H1 (cell line): ENCODE measurements at regions not wholly inside any gene's neighbourhood (a gene's known extent, or its start where the extent isn't known, plus 50 kb on each side); places are given as distances from the start of the nearest gene placed in this dataset.

Experiments used
- CTCF ChIA-PET: fragments of 300-600 bp; sonication (Branson Sonifier 250); formaldehyde crosslinking; loops from one replicate; lab custom pipeline; 2021; ENCODE audit not compliant: partially characterized antibody; lab: Charles Lee
- POLR2A ChIA-PET: fragments of 300-600 bp; sonication (Branson Sonifier 250); formaldehyde crosslinking; loops from one replicate; lab custom pipeline; 2021; ENCODE audit warnings: inconsistent platforms; ENCODE audit not compliant: partially characterized antibody; lab: Charles Lee
- DNase-seq, 2 experiments: peaks; one replicate each; pipeline versions ENCODE4 v3.0.0 to v3.0.0-alpha.2; 2010 to 2022; ENCODE audit warnings: low spot score in 2 of 2, low read depth in 1 of 2, mixed read lengths in 1 of 2
- FAIRE-seq: peaks from 2 replicates; lab custom pipeline; 2011; peaks lifted over from hg19 to GRCh38; lab: Jason Lieb, UNC
- H2AFZ ChIP-seq: 2 replicates; pipeline ENCODE4 v1.8.1; 2012; ENCODE audit warnings: low read length, inconsistent platforms
- H2AK5ac ChIP-seq: 2 replicates; pipeline ENCODE4 v1.6.1; 2013; ENCODE audit warnings: low read depth, low read length
- H2BK120ac ChIP-seq: replicated peaks from 2 replicates; pipeline ENCODE3; 2013; ENCODE audit warnings: low read depth, low read length, inconsistent platforms
- H2BK12ac ChIP-seq: 2 replicates; pipeline ENCODE4 v1.6.1; 2013; ENCODE audit warnings: low read depth, low read length
- H2BK15ac ChIP-seq: 2 replicates; pipeline ENCODE4 v1.6.1; 2013; ENCODE audit warnings: low read length
- H2BK20ac ChIP-seq: 2 replicates; pipeline ENCODE4 v1.6.1; 2013; ENCODE audit warnings: low read length
- H2BK5ac ChIP-seq: 2 replicates; pipeline ENCODE4 v1.6.1; 2013; ENCODE audit warnings: low read depth, low read length
- H3K14ac ChIP-seq: 2 replicates; pipeline ENCODE4 v1.6.1; 2013; ENCODE audit warnings: inconsistent platforms; ENCODE audit not compliant: insufficient read length
- H3K18ac ChIP-seq: 2 replicates; pipeline ENCODE4 v1.6.1; 2013; ENCODE audit warnings: low read length; ENCODE audit errors: extremely low read depth
- H3K23ac ChIP-seq: 2 replicates; pipeline ENCODE4 v1.6.1; 2013; ENCODE audit warnings: inconsistent platforms; ENCODE audit not compliant: insufficient read length
- H3K23me2 ChIP-seq: 2 replicates; pipeline ENCODE4 v1.6.1; 2013; ENCODE audit warnings: low read depth, low read length
- H3K27ac ChIP-seq: 2 replicates; pipeline ENCODE4 v1.6.1; 2011; ENCODE audit warnings: low read depth, low read length, inconsistent platforms
- H3K27me3 ChIP-seq, 4 experiments: replicated peaks in 1 of 4; 1 replicate in 1 of 4; 2 replicates in 3 of 4; pipeline versions ENCODE4 v1.6.1 to v1.8.1; 2011 to 2013; ENCODE audit warnings: low read length in 3 of 4, mild to moderate bottlenecking in 3 of 4, inconsistent platforms in 2 of 4, mixed read lengths in 2 of 4, moderate library complexity in 1 of 4; ENCODE audit not compliant: control insufficient read depth in 3 of 4, insufficient read depth in 3 of 4; ENCODE audit errors: extremely low read depth in 1 of 4
- H3K36me3 ChIP-seq, 4 experiments: 2 replicates each; pipeline versions ENCODE4 v1.6.1 to v1.8.1; 2011 to 2013; ENCODE audit warnings: mild to moderate bottlenecking in 4 of 4, low read length in 3 of 4, moderate library complexity in 2 of 4, control low read depth in 1 of 4, inconsistent platforms in 1 of 4; ENCODE audit not compliant: insufficient read depth in 4 of 4, control insufficient read depth in 2 of 4
- H3K4ac ChIP-seq: replicated peaks from 2 replicates; pipeline ENCODE3; 2013; ENCODE audit warnings: low read length, low read depth, mixed read lengths, inconsistent platforms; ENCODE audit not compliant: insufficient read length
- H3K4me1 ChIP-seq, 4 experiments: replicated peaks in 1 of 4; 1 replicate in 1 of 4; 2 replicates in 3 of 4; pipeline versions ENCODE4 v1.6.1 to v1.8.1; 2011 to 2013; ENCODE audit warnings: low read length in 3 of 4, inconsistent platforms in 2 of 4, mixed read lengths in 1 of 4; ENCODE audit not compliant: insufficient read depth in 4 of 4, control insufficient read depth in 3 of 4
- H3K4me2 ChIP-seq, 2 experiments: 2 replicates each; pipeline versions ENCODE4 v1.6.1 to v1.8.1; 2011 to 2013; ENCODE audit warnings: low read depth in 2 of 2, low read length in 2 of 2, control low read depth in 1 of 2, inconsistent platforms in 1 of 2, mild to moderate bottlenecking in 1 of 2; ENCODE audit not compliant: insufficient read depth in 1 of 2
- H3K4me3 ChIP-seq, 4 experiments: fragments of 200-600, 300-600 bp in 1 of 4; sonication (generic), shearing (Covaris generic), sonication (Bioruptor Twin) in 1 of 4; 2 replicates each; pipeline versions ENCODE4 v1.5.1 to v1.8.1; 2011 to 2016; ENCODE audit warnings: low read length in 4 of 4, low read depth in 3 of 4, control low read depth in 2 of 4, inconsistent platforms in 2 of 4, mild to moderate bottlenecking in 2 of 4, mixed read lengths in 1 of 4, moderate library complexity in 1 of 4; ENCODE audit not compliant: insufficient read depth in 2 of 4; ENCODE audit errors: extremely low read depth in 1 of 4
- H3K56ac ChIP-seq: replicated peaks from 2 replicates; pipeline ENCODE3; 2013; ENCODE audit warnings: low read depth, mild to moderate bottlenecking, mixed read lengths, low read length, inconsistent platforms; ENCODE audit not compliant: insufficient read length
- H3K79me1 ChIP-seq: 2 replicates; pipeline ENCODE4 v1.6.1; 2013; ENCODE audit warnings: low read depth, low read length, control low read depth
- H3K79me2 ChIP-seq, 2 experiments: 2 replicates each; pipeline versions ENCODE4 v1.6.1 to v1.8.1; 2012 to 2013; ENCODE audit warnings: low read length in 2 of 2, mild to moderate bottlenecking in 2 of 2, inconsistent platforms in 1 of 2; ENCODE audit not compliant: insufficient read depth in 2 of 2, control insufficient read depth in 1 of 2
- H3K9ac ChIP-seq, 4 experiments: replicated peaks in 1 of 4; 1 replicate in 1 of 4; 2 replicates in 3 of 4; pipeline versions ENCODE4 v1.6.1 to v1.8.1; 2011 to 2013; ENCODE audit warnings: low read depth in 3 of 4, low read length in 3 of 4, control low read depth in 2 of 4, mild to moderate bottlenecking in 2 of 4, moderate library complexity in 2 of 4, inconsistent platforms in 1 of 4; ENCODE audit errors: extremely low read depth in 1 of 4
- H3K9me3 ChIP-seq, 2 experiments: 2 replicates each; pipeline versions ENCODE4 v1.6.1 to v1.8.1; 2012 to 2013; ENCODE audit warnings: mild to moderate bottlenecking in 2 of 2, moderate library complexity in 2 of 2, control low read depth in 1 of 2, inconsistent platforms in 1 of 2, low read depth in 1 of 2, low read length in 1 of 2, mixed read lengths in 1 of 2; ENCODE audit not compliant: insufficient read depth in 2 of 2
- H4K20me1 ChIP-seq, 2 experiments: replicated peaks in 1 of 2; 2 replicates each; pipeline versions ENCODE3 to v1.8.1; 2011 to 2013; ENCODE audit warnings: inconsistent platforms in 2 of 2, low read length in 2 of 2, mild to moderate bottlenecking in 1 of 2; ENCODE audit not compliant: insufficient read depth in 2 of 2, control insufficient read depth in 1 of 2
- H4K5ac ChIP-seq: 2 replicates; pipeline ENCODE4 v1.6.1; 2013; ENCODE audit warnings: low read length, low read depth, mixed read lengths, inconsistent platforms; ENCODE audit not compliant: insufficient read length
- H4K8ac ChIP-seq: 2 replicates; pipeline ENCODE4 v1.8.0; 2013; ENCODE audit warnings: mild to moderate bottlenecking, moderate library complexity, low read length, inconsistent platforms; ENCODE audit not compliant: insufficient read depth; ENCODE audit errors: extremely low read depth
- H4K91ac ChIP-seq: replicated peaks from 2 replicates; pipeline ENCODE3; 2013; ENCODE audit warnings: low read length, mixed read lengths, inconsistent platforms; ENCODE audit not compliant: insufficient read length
- ATF3 ChIP-seq: IDR thresholded peaks from 2 replicates; pipeline ENCODE4 v1.6.1; 2011; ENCODE audit warnings: low read depth, mild to moderate bottlenecking, low read length; ENCODE audit not compliant: insufficient read depth
- CBX8 ChIP-seq: fragments of 300-800, 300-1000 bp; sonication (generic); IDR thresholded peaks from 2 replicates; pipeline ENCODE4 v1.7.1; 2016; ENCODE audit warnings: low read depth, low read length, borderline replicate concordance
- CEBPB ChIP-seq: IDR thresholded peaks from 2 replicates; pipeline ENCODE4 v1.6.1; 2012; ENCODE audit warnings: low read depth, low read length
- EZH2 ChIP-seq: fragments of 200-600 bp; sonication (generic); IDR thresholded peaks from 2 replicates; pipeline ENCODE4 v1.7.1; 2012; ENCODE audit warnings: low read depth, mild to moderate bottlenecking, moderate library complexity, low read length, inconsistent platforms; ENCODE audit not compliant: severe bottlenecking
- KDM4A ChIP-seq: IDR thresholded peaks from one replicate; pipeline ENCODE4 v1.7.1; 2012; ENCODE audit warnings: low read depth, mild to moderate bottlenecking, moderate library complexity, low read length, inconsistent platforms; ENCODE audit not compliant: severe bottlenecking
- POLR2A ChIP-seq, 2 experiments: IDR thresholded peaks; 1 replicate in 1 of 2; 2 replicates in 1 of 2; pipeline ENCODE4 v1.6.1; 2011; ENCODE audit warnings: low read depth in 2 of 2, low read length in 2 of 2, mild to moderate bottlenecking in 2 of 2; ENCODE audit errors: control extremely low read depth in 1 of 2
- RFX5 ChIP-seq: IDR thresholded peaks from 2 replicates; pipeline ENCODE4 v1.6.1; 2011; ENCODE audit warnings: low read depth, low read length, improper control_type of control experiment, borderline replicate concordance
- SAP30 ChIP-seq: fragments of 300-600 bp; sonication (generic); IDR thresholded peaks from 2 replicates; pipeline ENCODE4 v1.7.1; 2012; ENCODE audit warnings: low read length, moderate library complexity, mild to moderate bottlenecking, inconsistent platforms; ENCODE audit not compliant: insufficient read depth, insufficient replicate concordance
- SIRT6 ChIP-seq: IDR thresholded peaks from one replicate; pipeline ENCODE4 v1.7.1; 2012; ENCODE audit warnings: low read length, inconsistent platforms
- SUZ12 ChIP-seq: fragments of 200-600 bp; sonication (generic); IDR thresholded peaks from 2 replicates; pipeline ENCODE4 v1.6.1; 2012; ENCODE audit warnings: mild to moderate bottlenecking, inconsistent platforms, low read length, moderate library complexity, mixed read lengths
- TBP ChIP-seq: IDR thresholded peaks from 2 replicates; pipeline ENCODE4 v1.6.1; 2011; ENCODE audit warnings: low read depth, low read length, improper control_type of control experiment
- WGBS, 2 experiments: shearing (Covaris generic) in 1 of 2; methylation state at CpG; one replicate each; pipeline versions ENCODE4 v1.1.6 to v1.1.7; 2013 to 2015; ENCODE audit warnings: low lambda C conversion rate in 2 of 2, mixed read lengths in 2 of 2, inconsistent platforms in 1 of 2, low coverage in 1 of 2, missing lambda C conversion rate in 1 of 2; ENCODE audit not compliant: insufficient replicate concordance in 2 of 2, insufficient coverage in 1 of 2, insufficient read length in 1 of 2; ENCODE audit errors: extremely low coverage in 1 of 2, missing lambda C conversion rate in 1 of 2; 5-methylcytosine and 5-hydroxymethylcytosine counted together

- no peak overlapping the region for H2AK5ac ChIP-seq
- DNase-seq, result no peak
- no peak overlapping the region for H4K8ac ChIP-seq
- no peak overlapping the region for H2BK12ac ChIP-seq
- no peak overlapping the region for H2AFZ ChIP-seq
- no peak overlapping the region for H3K4ac ChIP-seq
- H2BK120ac ChIP-seq, result no peak overlapping the region
- H3K9ac ChIP-seq, result no peak overlapping the region
- no peaks in the 10 kb centered on the region for H3K79me2 ChIP-seq
- CTCF ChIA-PET, result no interaction called here
- WGBS, 2 experiments, result 78% methylated on average over 9 of the region's 12 CpGs; no CpG with 5 or more reads in 1 of the 2 experiments
- no peaks in the 10 kb centered on the region for H4K20me1 ChIP-seq
- no peaks in the 10 kb centered on the region for H3K23me2 ChIP-seq
- H2BK15ac ChIP-seq, result no peak overlapping the region
- no peak for FAIRE-seq
- no peaks in the 10 kb centered on the region for H3K79me1 ChIP-seq
- H3K9me3 ChIP-seq, result no peaks in the 10 kb centered on the region; a peak in 1 of 4 replicates
- H3K36me3 ChIP-seq, result no peaks in the 10 kb centered on the region
- H4K5ac ChIP-seq, result no peak overlapping the region
- H3K27me3 ChIP-seq, result no peaks in the 10 kb centered on the region; a peak in 1 of 7 replicates
- no peak overlapping the region for H3K4me3 ChIP-seq
- no peak overlapping the region for H3K14ac ChIP-seq
- H2BK20ac ChIP-seq, result no peak overlapping the region
- POLR2A ChIA-PET, result no interaction called here
- TF ChIP-seq SIRT6 (no peak), CEBPB (no peak), ATF3 (no peak), CBX8 (no peak), RFX5 (no peak), SUZ12 (no peak), KDM4A (no peak), POLR2A (IDR thresholded peaks at IDR 0.05; ENCODE audit: control extremely low read depth in 1 of 2, low read depth in 2 of 2, low read length in 2 of 2) (no peak), EZH2 (no peak), SAP30 (no peak), TBP (no peak)
- H3K23ac ChIP-seq, result no peak overlapping the region
- no peak overlapping the region for H2BK5ac ChIP-seq
- H3K27ac ChIP-seq, result no peak overlapping the region
- no peak overlapping the region for H3K56ac ChIP-seq
- no peaks in the 10 kb centered on the region for H3K4me1 ChIP-seq
- no peak overlapping the region for H4K91ac ChIP-seq
- H3K4me2 ChIP-seq, result no peak overlapping the region
- H3K18ac ChIP-seq, result no peak overlapping the region
Measured at GRCh38 chr10:131609176-131609575, 291.6 kb upstream of the PPP2R2D start.
